ENCODE measurements at regions not wholly inside any gene's neighbourhood (a gene's known extent, or its start where the extent isn't known, plus 50 kb on each side); places are given as distances from the start of the nearest gene placed in this dataset.
"Not testable (repeated sequence)": the region's sequence is repeated elsewhere in the genome, so short reads cannot be mapped to it uniquely, and the experiment has no call there.

- DNase-seq (ENCODE audit: low read depth) = peak; percentile 37
Measured at GRCh38 chr20:16801919-16802651, 53.9 kb downstream of the OTOR start.

- no peak for DNase-seq (ENCODE audit: low read depth)
Measured at GRCh38 chr20:16802652-16802935, 54.4 kb downstream of the OTOR start.

GRCh38 chr20:16803965-16804792 is 56.0 kb downstream of the OTOR start:
- DNase-seq (ENCODE audit: low read depth) = peak; percentile 42

GRCh38 chr20:16804793-16805187 is 56.6 kb downstream of the OTOR start:
- no peak for DNase-seq (ENCODE audit: low read depth)

GRCh38 chr20:16806061-16806460 is 57.9 kb downstream of the OTOR start:
- no peak for DNase-seq (ENCODE audit: low read depth)

- peak; percentile 6 for DNase-seq (ENCODE audit: low read depth)
Measured at GRCh38 chr20:16806886-16807285, 58.7 kb downstream of the OTOR start.

- DNase-seq (ENCODE audit: low read depth) = no peak
Measured at GRCh38 chr20:16808796-16809195, 60.6 kb downstream of the OTOR start.

- peak; percentile 10 for DNase-seq (ENCODE audit: low read depth)
Measured at GRCh38 chr20:16810216-16810615, 62.1 kb downstream of the OTOR start.

- no peak for DNase-seq (ENCODE audit: low read depth)
Measured at GRCh38 chr20:16816192-16816591, 68.0 kb downstream of the OTOR start.

GRCh38 chr20:16819483-16819882 is 71.3 kb downstream of the OTOR start:
- no peak for DNase-seq (ENCODE audit: low read depth)

GRCh38 chr20:16821211-16822089 is 73.3 kb downstream of the OTOR start:
- DNase-seq (ENCODE audit: low read depth) = peak; percentile 35

- no peak for DNase-seq (ENCODE audit: low read depth)
Measured at GRCh38 chr20:16824664-16825063, 76.5 kb downstream of the OTOR start.

GRCh38 chr20:16828666-16829305 is 80.6 kb downstream of the OTOR start:
- DNase-seq (ENCODE audit: low read depth) = no peak

GRCh38 chr20:16835690-16836089 is 87.5 kb downstream of the OTOR start:
- not testable (repeated sequence) for DNase-seq (ENCODE audit: low read depth)

- no peak for DNase-seq (ENCODE audit: low read depth)
Measured at GRCh38 chr20:16842486-16843120, 94.4 kb downstream of the OTOR start.

GRCh38 chr20:16844406-16844805 is 96.2 kb downstream of the OTOR start:
- no peak for DNase-seq (ENCODE audit: low read depth)

- DNase-seq (ENCODE audit: low read depth) = no peak
Measured at GRCh38 chr20:16846006-16846405, 97.8 kb downstream of the OTOR start.

GRCh38 chr20:16848061-16848460 is 99.9 kb downstream of the OTOR start:
- DNase-seq (ENCODE audit: low read depth) = no peak

GRCh38 chr20:16848526-16848925 is 100.4 kb downstream of the OTOR start:
- DNase-seq (ENCODE audit: low read depth) = no peak

- DNase-seq (ENCODE audit: low read depth) = no peak
Measured at GRCh38 chr20:16860914-16861313, 112.8 kb downstream of the OTOR start.

- DNase-seq (ENCODE audit: low read depth) = no peak
Measured at GRCh38 chr20:16861708-16862107, 113.5 kb downstream of the OTOR start.

- no peak for DNase-seq (ENCODE audit: low read depth)
Measured at GRCh38 chr20:16863303-16863702, 115.1 kb downstream of the OTOR start.
